HL-60 (cell line): ENCODE measurements at regions not wholly inside any gene's neighbourhood (a gene's known extent, or its start where the extent isn't known, plus 50 kb on each side); places are given as distances from the start of the nearest gene placed in this dataset.

Source experiments
- CTCF ChIP-seq: IDR thresholded peaks from one replicate; pipeline ENCODE4 v1.5.1; 2011; ENCODE audit warnings: low read length, control low read depth, inconsistent platforms; ENCODE audit not compliant: insufficient read depth
- GABPA ChIP-seq: IDR thresholded peaks from 2 replicates; pipeline ENCODE4 v1.6.1; 2012; ENCODE audit warnings: low read depth
- POLR2AphosphoS5 ChIP-seq: IDR thresholded peaks from 2 replicates; pipeline ENCODE4 v1.6.1; 2012; ENCODE audit warnings: low read depth
- REST ChIP-seq: IDR thresholded peaks from 2 replicates; pipeline ENCODE4 v1.6.1; 2012; ENCODE audit warnings: low read depth; ENCODE audit not compliant: insufficient replicate concordance

- TF ChIP-seq CTCF = no peak
- no peak for TF ChIP-seq GABPA
- no peak for TF ChIP-seq REST
- TF ChIP-seq POLR2AphosphoS5 = no peak
Observed at GRCh38 chr6:74603322-74604076, 602.4 kb downstream of the COL12A1 start.
